ENCODE measurements at regions not wholly inside any gene's neighbourhood (a gene's known extent, or its start where the extent isn't known, plus 50 kb on each side); places are given as distances from the start of the nearest gene placed in this dataset.
A peak's percentile ranks its signal among the peaks of the same experiment; 100 is the strongest.
"Not testable (repeated sequence)": the region's sequence is repeated elsewhere in the genome, so short reads cannot be mapped to it uniquely, and the experiment has no call there.

- TF ChIP-seq CTCF (IDR thresholded peaks at IDR 0.05; ENCODE audit: low read depth, low read length) = peak; percentile 1
- DNase-seq (ENCODE audit: low read depth in 2 of 2) = peak; percentile 91 to 94
- no peak overlapping the region for H3K4me3 ChIP-seq (replicated peaks in 1 of 2; ENCODE audit: low read depth in 2 of 2, low read length in 2 of 2)
Observed at GRCh38 chr6:80425089-80425823, 318.8 kb downstream of the BCKDHB start.

- DNase-seq (ENCODE audit: low read depth in 2 of 2) = no peak
- TF ChIP-seq CTCF (IDR thresholded peaks at IDR 0.05; ENCODE audit: low read depth, low read length) = no peak
- no peak overlapping the region for H3K4me3 ChIP-seq (replicated peaks in 1 of 2; ENCODE audit: low read depth in 2 of 2, low read length in 2 of 2)
Observed at GRCh38 chr6:80411486-80411885, 305.0 kb downstream of the BCKDHB start.

GRCh38 chr6:80407976-80408375, 301.5 kb downstream of the BCKDHB start:
- not testable (repeated sequence) for H3K4me3 ChIP-seq (replicated peaks in 1 of 2; ENCODE audit: low read depth in 2 of 2, low read length in 2 of 2); DNase-seq (ENCODE audit: low read depth in 2 of 2)

GRCh38 chr6:80404889-80405288, 298.4 kb downstream of the BCKDHB start:
- TF ChIP-seq CTCF (IDR thresholded peaks at IDR 0.05; ENCODE audit: low read depth, low read length) = no peak
- no peak overlapping the region for H3K4me3 ChIP-seq (replicated peaks in 1 of 2; ENCODE audit: low read depth in 2 of 2, low read length in 2 of 2)
- no peak for DNase-seq (ENCODE audit: low read depth in 2 of 2)

- TF ChIP-seq CTCF (IDR thresholded peaks at IDR 0.05; ENCODE audit: low read depth, low read length) = no peak
- no peak for DNase-seq (ENCODE audit: low read depth in 2 of 2)
- no peak overlapping the region for H3K4me3 ChIP-seq (replicated peaks in 1 of 2; ENCODE audit: low read depth in 2 of 2, low read length in 2 of 2)
Observed at GRCh38 chr6:80403365-80403764, 296.9 kb downstream of the BCKDHB start.

DNA sequence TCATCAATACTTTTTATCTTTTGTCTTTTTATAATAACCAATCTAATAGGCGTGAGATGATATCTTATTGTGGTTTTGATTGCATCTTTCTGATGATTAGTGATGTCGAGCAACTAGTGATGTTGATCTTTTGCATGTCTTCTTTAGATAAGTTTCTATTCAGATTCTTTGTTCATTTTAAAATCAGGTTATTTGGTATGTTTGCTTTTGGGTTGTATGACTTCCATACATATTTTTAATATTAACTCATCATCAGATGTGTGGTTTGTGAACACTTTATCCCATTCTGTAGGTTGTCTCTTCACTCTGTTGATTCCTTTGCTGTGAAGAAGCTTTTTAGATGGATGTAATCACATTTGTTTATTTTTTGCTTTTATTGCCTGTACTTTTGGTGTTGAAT, 295.8 kb downstream of the BCKDHB start:
- no peak for TF ChIP-seq CTCF (IDR thresholded peaks at IDR 0.05; ENCODE audit: low read depth, low read length)
- no peak overlapping the region for H3K4me3 ChIP-seq (replicated peaks in 1 of 2; ENCODE audit: low read depth in 2 of 2, low read length in 2 of 2)
- peak in 1 of 2 donors; percentile 9 for DNase-seq (ENCODE audit: low read depth in 2 of 2)

All from cardiac fibroblast (primary cell).